GM21526 (cell line): ENCODE measurements at regions not wholly inside any gene's neighbourhood (a gene's known extent, or its start where the extent isn't known, plus 50 kb on each side); places are given as distances from the start of the nearest gene placed in this dataset.

Experiments
- ATAC-seq: cut with Tn5 transposase; IDR thresholded peaks from one replicate; pipeline ENCODE4 v1.9.1; 2021; ENCODE audit warnings: moderate library complexity; ENCODE audit not compliant: unreplicated experiment, low FRiP score

GRCh38 chr3:77837456-77838025, 797.6 kb downstream of the ROBO2 start:
- no peak for ATAC-seq

DNA sequence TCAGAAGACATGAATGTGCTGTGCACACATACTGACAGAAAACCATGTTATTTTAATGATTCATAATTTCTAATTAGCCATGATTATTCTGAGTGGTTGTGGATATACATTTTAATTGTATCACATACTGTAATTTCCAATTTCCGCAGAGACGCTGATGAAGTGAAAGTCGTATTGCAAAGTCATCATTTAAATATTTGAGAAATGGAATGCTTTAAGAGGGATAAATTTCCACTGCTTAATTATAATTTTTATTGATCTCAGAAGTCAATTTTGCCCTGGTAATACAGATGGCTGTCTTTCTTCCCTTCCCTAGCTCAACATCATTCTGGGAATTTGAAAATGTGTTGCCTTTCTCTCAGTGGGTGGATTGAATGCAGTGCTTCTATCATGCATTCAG, 819.3 kb downstream of the ROBO2 start:
- no peak for ATAC-seq

- no peak for ATAC-seq
Measured at GRCh38 chr3:77868725-77869124, 828.8 kb downstream of the ROBO2 start.

DNA sequence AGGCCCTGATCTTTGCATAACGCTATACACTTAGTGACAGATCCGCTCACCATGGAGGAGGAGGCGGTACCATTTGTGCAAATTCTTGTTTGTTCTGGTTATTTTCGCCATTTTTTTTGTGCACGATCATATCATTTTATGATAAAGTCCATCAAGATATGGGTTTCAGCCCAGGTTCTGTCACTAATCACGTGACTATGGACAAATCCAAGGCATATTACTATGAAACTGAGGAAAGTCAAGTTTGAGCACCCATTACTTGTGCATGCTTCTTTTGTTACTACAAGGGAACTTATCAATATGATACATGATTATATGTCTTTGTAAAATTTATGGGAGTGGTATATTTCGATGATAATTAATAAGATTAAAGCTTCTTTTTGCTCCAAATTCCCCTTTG, 829.5 kb downstream of the ROBO2 start:
- ATAC-seq = no peak

- no peak for ATAC-seq
Measured at GRCh38 chr3:77871436-77871835, 831.5 kb downstream of the ROBO2 start.

- no peak for ATAC-seq
Measured at GRCh38 chr3:77873598-77873997, 833.7 kb downstream of the ROBO2 start.

GRCh38 chr3:77885381-77885780, 845.5 kb downstream of the ROBO2 start:
- no peak for ATAC-seq

- ATAC-seq = no peak
Measured at GRCh38 chr3:77887611-77888010, 847.7 kb downstream of the ROBO2 start.

GRCh38 chr3:77889616-77890015, 849.7 kb downstream of the ROBO2 start:
- no peak for ATAC-seq

DNA sequence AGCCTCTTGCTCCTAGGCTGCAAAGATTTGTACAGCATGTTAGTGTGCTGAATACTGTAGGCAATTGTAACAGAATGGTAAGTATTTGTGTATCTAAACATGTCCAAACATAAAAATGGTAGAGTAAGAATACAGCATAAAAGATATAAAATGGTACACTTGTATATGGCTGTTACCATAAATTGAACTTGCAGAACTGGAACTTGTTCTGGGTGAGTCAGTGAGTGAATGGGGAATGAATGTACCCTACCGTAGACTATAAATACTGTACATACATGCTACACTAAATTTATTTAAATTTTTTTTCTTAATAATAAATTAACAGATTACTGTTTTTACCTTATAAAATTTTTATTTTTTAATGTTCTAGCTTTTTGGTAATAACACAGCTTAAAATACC, 858.7 kb downstream of the ROBO2 start:
- ATAC-seq = no peak

DNA sequence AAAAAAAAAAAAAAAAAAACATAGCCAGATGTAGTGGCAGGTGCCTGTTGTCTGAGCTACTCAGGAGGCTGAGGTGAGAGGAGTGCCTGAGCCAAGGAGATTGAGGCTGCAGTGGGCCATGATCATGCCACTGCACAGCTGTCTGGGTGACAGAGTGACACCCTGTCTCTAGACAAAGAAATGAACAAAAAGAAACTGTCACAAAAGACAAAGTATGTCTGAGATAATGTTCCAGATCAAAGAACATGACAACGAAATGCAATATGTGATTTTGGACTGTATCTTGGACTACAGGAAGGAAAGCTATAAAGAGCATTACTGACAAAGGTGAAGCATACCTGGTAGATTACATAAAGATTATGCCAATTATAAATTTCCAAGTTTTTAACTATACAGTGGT, 862.8 kb downstream of the ROBO2 start:
- ATAC-seq = no peak

GRCh38 chr3:77906102-77906709, 866.3 kb downstream of the ROBO2 start:
- ATAC-seq = no peak

- no peak for ATAC-seq
Measured at GRCh38 chr3:77913524-77914174, 873.8 kb downstream of the ROBO2 start.

DNA sequence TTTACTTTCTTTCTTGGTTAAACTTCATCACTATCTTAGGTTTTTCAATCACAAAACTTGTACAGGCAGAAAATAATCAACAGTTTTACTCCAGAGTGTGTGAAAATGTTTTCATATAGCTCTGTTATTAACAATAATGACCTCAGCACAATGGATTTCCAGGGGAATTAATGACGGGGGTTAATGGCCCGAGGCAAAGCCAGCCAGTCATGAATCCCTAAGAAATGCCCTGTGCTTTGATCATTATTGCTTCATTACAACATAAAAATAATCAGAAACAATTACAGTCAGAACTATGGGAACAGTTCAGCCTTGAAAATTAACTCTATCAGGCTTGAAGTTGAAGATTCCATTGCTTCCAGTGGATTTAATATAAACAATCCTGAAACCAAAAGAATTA, 875.4 kb downstream of the ROBO2 start:
- no peak for ATAC-seq

- ATAC-seq = no peak
Measured at GRCh38 chr3:77917225-77917624, 877.3 kb downstream of the ROBO2 start.

DNA sequence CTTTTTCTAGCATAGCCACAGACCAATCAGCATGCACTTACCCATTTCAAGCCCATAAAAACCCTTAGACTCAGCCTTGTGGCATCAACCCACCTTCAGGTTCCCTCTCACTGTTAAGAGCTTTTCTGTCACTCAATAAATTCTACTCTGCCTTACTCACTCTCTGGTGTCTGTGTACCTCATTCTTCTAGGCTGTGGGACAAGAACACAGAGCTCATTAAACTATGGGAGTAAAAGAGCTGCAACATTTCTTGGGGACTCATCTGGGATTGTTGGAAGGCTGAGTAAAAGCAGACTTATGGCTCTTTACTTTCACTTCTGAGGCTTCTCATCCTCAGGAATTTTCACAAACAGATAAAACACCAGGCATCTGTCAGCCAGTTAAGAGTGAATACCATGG, 879.3 kb downstream of the ROBO2 start:
- ATAC-seq = no peak

GRCh38 chr3:77931255-77932009, 891.5 kb downstream of the ROBO2 start:
- ATAC-seq = no peak

DNA sequence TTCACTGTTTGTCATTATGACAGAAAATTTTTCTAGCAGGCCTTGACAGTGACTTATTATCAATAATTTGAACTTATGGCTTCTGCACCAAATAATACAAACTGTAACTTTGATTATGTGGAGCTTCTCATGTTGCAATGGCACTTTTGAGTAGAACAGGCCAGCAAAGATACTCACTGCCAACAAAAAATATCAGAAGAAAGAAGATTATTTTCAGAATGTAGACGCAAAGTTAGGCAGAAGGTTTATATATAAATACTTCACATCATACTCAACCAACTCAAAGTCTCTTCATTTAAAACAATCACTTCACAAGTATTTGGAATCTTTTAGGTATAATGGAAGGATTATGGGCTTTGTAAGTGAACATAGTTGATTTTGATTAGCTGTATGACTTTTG, 893.0 kb downstream of the ROBO2 start:
- ATAC-seq = no peak

GRCh38 chr3:77933926-77934325, 894.0 kb downstream of the ROBO2 start:
- ATAC-seq = no peak

- ATAC-seq = no peak
Measured at GRCh38 chr3:77935418-77935817, 895.5 kb downstream of the ROBO2 start.

DNA sequence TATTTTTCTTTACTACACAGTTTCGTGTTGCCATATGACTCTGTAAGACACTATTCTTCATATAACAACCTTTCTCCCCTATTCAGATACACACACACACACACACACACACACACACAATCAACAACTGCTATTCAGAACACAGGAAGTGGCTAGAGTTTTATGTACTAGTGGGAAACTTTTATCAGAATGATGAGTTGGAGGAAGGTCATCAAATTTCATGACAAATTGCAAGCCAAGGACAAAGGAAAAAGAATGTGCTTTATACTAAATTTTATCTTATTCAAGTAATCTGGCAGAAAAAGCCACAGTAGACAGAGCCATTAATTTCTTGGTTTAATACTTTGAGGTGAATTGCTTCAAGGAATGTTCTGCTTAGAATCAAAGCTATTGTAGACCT, 899.8 kb downstream of the ROBO2 start:
- ATAC-seq = no peak

DNA sequence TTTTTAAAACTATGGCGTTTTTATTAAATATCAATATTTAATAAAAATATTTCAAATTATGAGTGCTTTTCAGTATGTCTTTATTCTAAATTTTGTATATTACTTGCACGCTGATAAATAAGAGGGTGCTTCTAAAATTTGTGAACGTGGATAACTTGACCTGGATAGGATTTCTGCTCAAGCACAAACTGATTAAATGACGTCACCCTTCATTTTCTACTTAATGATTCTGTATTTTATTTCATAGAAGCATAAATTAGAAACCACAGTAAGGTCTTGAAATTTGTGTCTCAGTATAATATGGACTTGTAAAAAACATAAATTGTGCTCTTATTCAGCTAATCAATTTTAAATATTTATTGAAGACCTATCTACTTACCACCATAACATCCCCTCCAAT, 903.7 kb downstream of the ROBO2 start:
- no peak for ATAC-seq
